GM20431 (cell line): ENCODE measurements at regions not wholly inside any gene's neighbourhood (a gene's known extent, or its start where the extent isn't known, plus 50 kb on each side); places are given as distances from the start of the nearest gene placed in this dataset.
"Not testable (repeated sequence)": the region's sequence is repeated elsewhere in the genome, so short reads cannot be mapped to it uniquely, and the experiment has no call there.

ENCODE experiments used
- in situ Hi-C: fragments of 300-500 bp; cut with MseI, MboI; formaldehyde crosslinking; loops from one replicate; pipeline ENCODE4 v1.15.0; 2020; ENCODE audit warnings: low sequenced_read_pairs; ENCODE audit not compliant: unreplicated experiment

GRCh38 chr5:108607421-108607820 lies 140.3 kb upstream of the FER start:
- in situ Hi-C loops, result no loop called here

GRCh38 chr5:108606185-108606584 lies 141.5 kb upstream of the FER start:
- in situ Hi-C loops, result no loop called here

- in situ Hi-C loops, result no loop called here
Measured at GRCh38 chr5:108602830-108603229, 144.9 kb upstream of the FER start.

DNA sequence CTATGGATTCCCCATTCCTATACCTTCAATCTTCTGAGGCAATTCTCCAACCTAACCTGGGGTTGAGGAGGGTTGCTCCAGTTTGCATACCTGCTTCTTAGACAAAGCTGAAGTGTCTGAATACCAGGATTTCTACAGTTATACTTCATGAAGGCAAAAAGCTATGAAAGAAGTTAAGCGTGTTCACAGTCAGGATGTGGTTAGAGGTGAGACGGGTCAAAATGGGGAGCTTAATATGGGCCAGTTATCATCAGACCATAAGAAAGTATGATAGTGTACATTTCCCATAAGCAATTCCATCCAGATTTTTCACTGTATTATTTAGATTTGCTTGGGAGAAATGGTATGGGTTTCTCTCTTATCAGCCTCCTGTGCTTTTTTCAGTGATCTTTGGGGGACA lies 156.9 kb upstream of the FER start:
- in situ Hi-C loops, result no loop called here

GRCh38 chr5:108588323-108588722 lies 159.4 kb upstream of the FER start:
- in situ Hi-C loops, result no loop called here

DNA sequence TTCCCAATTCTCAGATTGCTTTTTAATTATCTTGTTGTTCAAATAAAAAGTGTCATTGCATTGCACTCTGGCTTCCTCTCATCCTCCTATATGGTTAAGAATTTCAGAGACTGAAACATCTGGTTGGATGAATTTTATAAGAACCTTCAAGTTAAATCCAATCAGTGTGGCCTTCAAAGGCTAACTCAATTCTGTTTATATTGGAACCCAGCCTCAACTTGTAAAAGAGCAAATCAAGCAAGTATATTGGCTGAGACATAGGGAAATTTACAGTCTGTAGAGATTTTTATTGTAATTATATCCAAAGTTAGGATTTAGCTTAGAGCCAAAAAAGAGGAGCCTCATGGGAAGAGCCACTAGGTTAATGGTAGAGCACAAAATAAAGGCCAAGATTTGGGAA lies 159.9 kb upstream of the FER start:
- in situ Hi-C loops, result no loop called here

GRCh38 chr5:108581026-108581425 lies 166.7 kb upstream of the FER start:
- in situ Hi-C loops, result no loop called here

GRCh38 chr5:108579236-108579635 lies 168.5 kb upstream of the FER start:
- in situ Hi-C loops, result no loop called here

GRCh38 chr5:108578791-108579190 lies 168.9 kb upstream of the FER start:
- in situ Hi-C loops, result no loop called here

GRCh38 chr5:108567429-108567828 lies 180.3 kb upstream of the FER start:
- in situ Hi-C loops, result no loop called here

DNA sequence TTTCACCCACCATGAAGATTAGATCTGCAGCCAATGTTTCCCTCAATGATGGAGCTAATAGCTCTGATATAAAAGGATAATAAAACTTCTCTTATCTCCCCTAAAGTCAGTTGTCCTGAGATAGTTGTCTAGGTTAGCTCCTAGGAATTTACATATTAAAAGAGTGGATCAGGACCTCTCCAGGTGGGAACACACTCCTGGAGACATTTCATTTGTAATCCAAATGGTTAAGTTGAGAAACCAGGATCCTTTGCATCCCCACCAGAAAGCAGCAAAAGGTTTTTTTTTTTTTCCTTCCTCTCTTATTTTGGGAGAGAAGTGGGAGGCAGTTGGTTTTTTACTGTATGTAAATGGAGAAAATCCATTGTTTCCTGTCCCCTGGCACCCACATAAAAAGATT lies 182.5 kb upstream of the FBXL17 start:
- in situ Hi-C loops, result no loop called here

- in situ Hi-C loops, result no loop called here
Measured at GRCh38 chr5:108562205-108562454, 180.2 kb upstream of the FBXL17 start.

GRCh38 chr5:108561416-108562204 lies 179.7 kb upstream of the FBXL17 start:
- in situ Hi-C loops, result no loop called here

GRCh38 chr5:108560581-108560980 lies 178.7 kb upstream of the FBXL17 start:
- in situ Hi-C loops, result no loop called here

- in situ Hi-C loops, result no loop called here
Measured at GRCh38 chr5:108560166-108560565, 178.3 kb upstream of the FBXL17 start.

DNA sequence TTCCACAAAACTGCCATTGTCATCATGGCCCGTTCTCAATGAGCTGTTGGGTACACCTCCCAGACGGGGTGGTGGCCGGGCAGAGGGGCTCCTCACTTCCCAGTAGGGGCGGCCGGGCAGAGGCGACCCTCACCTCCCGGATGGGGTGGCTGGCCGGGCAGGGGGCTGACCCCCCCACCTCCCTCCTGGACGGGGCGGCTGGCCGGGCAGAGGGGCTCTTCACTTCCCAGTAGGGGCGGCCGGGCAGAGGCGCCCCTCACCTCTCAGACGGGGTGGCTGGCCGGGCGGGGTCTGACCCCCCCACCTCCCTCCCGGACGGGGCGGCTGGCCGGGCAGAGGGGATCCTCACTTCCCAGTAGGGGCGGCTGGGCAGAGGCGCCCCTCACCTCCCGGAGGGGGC lies 176.9 kb upstream of the FBXL17 start:
- in situ Hi-C loops, result not testable (repeated sequence)

GRCh38 chr5:108558142-108558541 lies 176.2 kb upstream of the FBXL17 start:
- in situ Hi-C loops, result not testable (repeated sequence)

DNA sequence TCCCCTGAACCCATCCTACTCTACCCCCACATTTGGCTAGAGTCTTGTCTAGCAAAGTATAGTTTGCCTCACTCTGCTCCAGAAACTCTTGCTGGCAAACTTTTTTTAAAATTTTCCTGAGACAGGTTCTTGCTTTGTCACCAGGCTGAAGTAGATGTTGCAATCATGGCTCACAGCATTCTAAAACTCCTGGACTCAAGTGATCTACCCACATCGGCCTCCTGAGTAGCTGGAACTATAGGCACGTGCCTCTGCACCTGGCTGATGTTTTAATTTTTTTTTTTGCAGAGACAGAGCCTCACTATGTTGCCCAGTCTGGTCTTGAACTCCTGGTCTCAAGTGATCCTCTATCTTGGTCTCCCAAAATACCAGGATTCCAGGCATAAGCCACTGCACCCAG lies 175.8 kb upstream of the FBXL17 start:
- in situ Hi-C loops, result no loop called here

GRCh38 chr5:108556441-108557145 lies 174.7 kb upstream of the FBXL17 start:
- in situ Hi-C loops, result no loop called here

- in situ Hi-C loops, result no loop called here
Measured at GRCh38 chr5:108548684-108549596, 167.0 kb upstream of the FBXL17 start.

- in situ Hi-C loops, result no loop called here
Measured at GRCh38 chr5:108546939-108547338, 165.0 kb upstream of the FBXL17 start.
